ENCODE measurements at regions not wholly inside any gene's neighbourhood (a gene's known extent, or its start where the extent isn't known, plus 50 kb on each side); places are given as distances from the start of the nearest gene placed in this dataset.

DNA sequence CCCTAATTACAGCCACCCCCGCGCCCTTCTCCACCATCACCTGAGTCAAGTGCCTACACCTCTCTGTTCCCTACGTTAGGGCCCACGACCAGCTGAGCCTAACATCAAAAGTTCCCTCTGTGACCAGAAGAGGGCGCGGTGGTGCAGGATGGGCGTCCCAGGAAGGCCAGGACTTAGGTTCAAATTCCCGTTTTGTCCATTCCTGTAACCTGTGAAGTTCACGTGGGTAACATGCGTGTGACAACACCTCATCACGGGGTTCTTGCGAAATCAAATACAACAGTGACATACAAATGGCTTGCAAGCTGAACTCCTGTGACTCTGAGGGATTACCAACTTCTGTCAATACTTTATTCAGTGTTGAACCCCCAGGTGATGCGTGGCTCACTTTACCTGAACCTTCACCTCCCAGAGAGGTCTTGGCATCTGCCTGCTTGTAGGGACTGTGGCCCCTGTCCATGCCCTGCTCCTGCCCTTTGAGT, 207.9 kb downstream of the ARL4C start:
- peak; percentile 65 for DNase-seq (ENCODE audit: low read depth, low spot score)
- Histone ChIP-seq H3K4me1 (ENCODE audit: control insufficient read depth, extremely low read depth, insufficient read depth, low read length) (peaks cover 37% of the 10 kb centered on the region), H3K9me3 (replicated peaks; ENCODE audit: control insufficient read depth, insufficient read depth, low read length) (no peaks in the 10 kb centered on the region), H2AFZ (ENCODE audit: low read depth, low read length) (no peak overlapping the region), H3K27ac (ENCODE audit: insufficient read depth, low read depth, low read length) (no peak overlapping the region), H3K79me2 (ENCODE audit: control insufficient read depth, insufficient read depth, low read length) (no peaks in the 10 kb centered on the region), H3K27me3 (ENCODE audit: control insufficient read depth in 2 of 2, insufficient read depth in 2 of 2, low read length in 2 of 2) (no peaks in the 10 kb centered on the region), H4K20me1 (replicated peaks; ENCODE audit: control insufficient read depth, extremely low read depth, insufficient read depth, low read length) (no peaks in the 10 kb centered on the region), H3K36me3 (ENCODE audit: control insufficient read depth in 2 of 2, extremely low read depth in 1 of 2, insufficient read depth in 2 of 2, low read length in 2 of 2) (no peaks in the 10 kb centered on the region), H3K9ac (replicated peaks; ENCODE audit: extremely low read depth, insufficient read depth, low read length) (no peak overlapping the region), H3K4me2 (ENCODE audit: insufficient read depth, low read length) (no peak overlapping the region), H3K4me3 (replicated peaks in 1 of 3; ENCODE audit: insufficient read depth in 1 of 3, low read depth in 1 of 3, low read length in 3 of 3) (no peak overlapping the region), H3K9me1 (replicated peaks; ENCODE audit: control insufficient read depth, extremely low read depth, insufficient read depth, low read length) (no peaks in the 10 kb centered on the region)
- TF ChIP-seq, protein P1, sequence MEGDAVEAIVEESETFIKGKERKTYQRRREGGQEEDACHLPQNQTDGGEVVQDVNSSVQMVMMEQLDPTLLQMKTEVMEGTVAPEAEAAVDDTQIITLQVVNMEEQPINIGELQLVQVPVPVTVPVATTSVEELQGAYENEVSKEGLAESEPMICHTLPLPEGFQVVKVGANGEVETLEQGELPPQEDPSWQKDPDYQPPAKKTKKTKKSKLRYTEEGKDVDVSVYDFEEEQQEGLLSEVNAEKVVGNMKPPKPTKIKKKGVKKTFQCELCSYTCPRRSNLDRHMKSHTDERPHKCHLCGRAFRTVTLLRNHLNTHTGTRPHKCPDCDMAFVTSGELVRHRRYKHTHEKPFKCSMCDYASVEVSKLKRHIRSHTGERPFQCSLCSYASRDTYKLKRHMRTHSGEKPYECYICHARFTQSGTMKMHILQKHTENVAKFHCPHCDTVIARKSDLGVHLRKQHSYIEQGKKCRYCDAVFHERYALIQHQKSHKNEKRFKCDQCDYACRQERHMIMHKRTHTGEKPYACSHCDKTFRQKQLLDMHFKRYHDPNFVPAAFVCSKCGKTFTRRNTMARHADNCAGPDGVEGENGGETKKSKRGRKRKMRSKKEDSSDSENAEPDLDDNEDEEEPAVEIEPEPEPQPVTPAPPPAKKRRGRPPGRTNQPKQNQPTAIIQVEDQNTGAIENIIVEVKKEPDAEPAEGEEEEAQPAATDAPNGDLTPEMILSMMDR (IDR thresholded peaks at IDR 0.05; ENCODE audit: extremely low read depth in 1 of 2, insufficient read depth in 1 of 2, low read depth in 1 of 2, low read length in 2 of 2): peak; percentile 75 to 88
- TF ChIP-seq GATA2 (IDR thresholded peaks at IDR 0.05; ENCODE audit: insufficient read depth, insufficient read length, low read depth, low read length): no peak
- no peak for TF ChIP-seq JUN (IDR thresholded peaks at IDR 0.05; ENCODE audit: borderline replicate concordance, insufficient read depth, insufficient read length, low read depth)
- dilution Hi-C loops (cut with MboI; ENCODE audit: extremely low pct_ligation_motif_present, low sequenced_read_pairs) (no loop called here), intact Hi-C loops (cut with micrococcal nuclease) (loop anchor here (1.0 to 5.0 kb wide), 7 partner anchors 86 to 828 kb away; no protein-coding TSS in a partner anchor)
- BruUV-seq (replicated peaks): no TSS peak
- FAIRE-seq: peak; percentile 58
- POLR2A ChIA-PET: no interaction called here
- CTCF ChIA-PET: interaction anchor here (0.6 to 6.8 kb wide), 28 partner anchors 9 to 828 kb away, joined by 3 to 81 read pairs (median 5); partner anchors contain the start of gene ARL4C

DNA sequence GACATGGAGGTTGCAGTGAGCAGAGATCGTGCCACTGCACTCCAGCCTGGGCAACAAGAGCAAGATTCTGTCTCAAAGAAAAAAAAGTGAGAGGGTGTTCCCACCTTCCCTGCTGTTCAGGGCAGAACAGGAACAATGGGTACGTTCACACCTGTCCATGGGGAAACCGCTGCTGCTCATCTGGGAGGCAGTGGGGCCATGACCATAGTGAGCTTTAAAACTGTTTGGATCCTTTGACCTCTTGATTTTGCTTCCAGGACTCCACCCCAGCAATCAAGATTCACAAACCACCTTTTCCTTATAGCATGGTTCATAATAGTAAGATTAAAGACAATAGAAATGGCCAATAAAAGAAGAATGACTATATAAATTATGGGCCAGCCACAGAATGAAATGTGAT, 209.2 kb downstream of the ARL4C start:
- Histone ChIP-seq H3K4me1 (ENCODE audit: control insufficient read depth, extremely low read depth, insufficient read depth, low read length) (peaks cover 30% of the 10 kb centered on the region), H4K20me1 (replicated peaks; ENCODE audit: control insufficient read depth, extremely low read depth, insufficient read depth, low read length) (no peaks in the 10 kb centered on the region), H3K27ac (ENCODE audit: insufficient read depth, low read depth, low read length) (no peak overlapping the region), H3K9me3 (replicated peaks; ENCODE audit: control insufficient read depth, insufficient read depth, low read length) (no peaks in the 10 kb centered on the region), H2AFZ (ENCODE audit: low read depth, low read length) (no peak overlapping the region), H3K9me1 (replicated peaks; ENCODE audit: control insufficient read depth, extremely low read depth, insufficient read depth, low read length) (no peaks in the 10 kb centered on the region), H3K79me2 (ENCODE audit: control insufficient read depth, insufficient read depth, low read length) (no peaks in the 10 kb centered on the region), H3K36me3 (ENCODE audit: control insufficient read depth in 2 of 2, extremely low read depth in 1 of 2, insufficient read depth in 2 of 2, low read length in 2 of 2) (no peaks in the 10 kb centered on the region), H3K9ac (replicated peaks; ENCODE audit: extremely low read depth, insufficient read depth, low read length) (no peak overlapping the region), H3K27me3 (ENCODE audit: control insufficient read depth in 2 of 2, insufficient read depth in 2 of 2, low read length in 2 of 2) (peaks cover 0 to 5% of the 10 kb centered on the region in 2 experiments), H3K4me2 (ENCODE audit: insufficient read depth, low read length) (no peak overlapping the region), H3K4me3 (replicated peaks in 1 of 3; ENCODE audit: insufficient read depth in 1 of 3, low read depth in 1 of 3, low read length in 3 of 3) (no peak overlapping the region)
- no peak for DNase-seq (ENCODE audit: low read depth, low spot score)
- ChIA-PET CTCF (interaction anchor here (2.6 to 6.8 kb wide), 4 partner anchors 152 to 830 kb away, joined by 18 to 81 read pairs (median 40); partner anchors contain the start of gene ARL4C), POLR2A (no interaction called here)
- TF ChIP-seq GATA2 (IDR thresholded peaks at IDR 0.05; ENCODE audit: insufficient read depth, insufficient read length, low read depth, low read length) (no peak), POLR2AphosphoS5 (IDR thresholded peaks at IDR 0.05; ENCODE audit: insufficient read depth, low read depth, low read length) (no peak), EZH2 (IDR thresholded peaks at IDR 0.05; ENCODE audit: borderline replicate concordance, low read depth, low read length, severe bottlenecking) (no peak), MYC (IDR thresholded peaks at IDR 0.05; ENCODE audit: low read depth, low read length) (no peak), FOS (IDR thresholded peaks at IDR 0.05; ENCODE audit: borderline replicate concordance, insufficient read depth, low read length) (no peak), POLR2A (IDR thresholded peaks at IDR 0.05; ENCODE audit: low read depth, low read length) (no peak), JUN (IDR thresholded peaks at IDR 0.05; ENCODE audit: borderline replicate concordance, insufficient read depth, insufficient read length, low read depth) (no peak)
- TF ChIP-seq, protein P1 (IDR thresholded peaks at IDR 0.05; ENCODE audit: extremely low read depth in 1 of 2, insufficient read depth in 1 of 2, low read depth in 1 of 2, low read length in 2 of 2): no peak
- TF ChIP-seq, protein P2, sequence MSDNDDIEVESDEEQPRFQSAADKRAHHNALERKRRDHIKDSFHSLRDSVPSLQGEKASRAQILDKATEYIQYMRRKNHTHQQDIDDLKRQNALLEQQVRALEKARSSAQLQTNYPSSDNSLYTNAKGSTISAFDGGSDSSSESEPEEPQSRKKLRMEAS (IDR thresholded peaks at IDR 0.05; ENCODE audit: insufficient read depth, insufficient read length): no peak
- BruUV-seq (replicated peaks): no TSS peak
- no peak for FAIRE-seq
- dilution Hi-C loops (cut with MboI; ENCODE audit: extremely low pct_ligation_motif_present, low sequenced_read_pairs): no loop called here
- intact Hi-C loops (cut with micrococcal nuclease): loop anchor here (2.0 to 5.0 kb wide), 2 partner anchors 29 to 830 kb away; no protein-coding TSS in a partner anchor
